ENCODE measurements at regions not wholly inside any gene's neighbourhood (a gene's known extent, or its start where the extent isn't known, plus 50 kb on each side); places are given as distances from the start of the nearest gene placed in this dataset.

GRCh38 chr2:156031121-156031520 lies 301.4 kb downstream of the NR4A2 start:
- H3K4me1 ChIP-seq (ENCODE audit: insufficient read depth): no peaks in the 10 kb centered on the region
- no peaks in the 10 kb centered on the region for H3K36me3 ChIP-seq
- DNase-seq: no peak
- H3K9me3 ChIP-seq: no peaks in the 10 kb centered on the region
- no peak overlapping the region for H3K4me3 ChIP-seq
- intact Hi-C loops (cut with DNase I): no loop called here
- no peaks in the 10 kb centered on the region for H3K27me3 ChIP-seq
- no peak for TF ChIP-seq CTCF (IDR thresholded peaks at IDR 0.05)
- no peak for TF ChIP-seq POLR2A (IDR thresholded peaks at IDR 0.05)
- no peak for TF ChIP-seq EP300 (IDR thresholded peaks at IDR 0.05)
- no peak overlapping the region for H3K27ac ChIP-seq
- 74 to 87% (median 79%) methylated on average over 3 of the region's 3 CpGs for WGBS, 3 donors

- DNase-seq: no peak
- Histone ChIP-seq H3K9me3 (no peaks in the 10 kb centered on the region), H3K36me3 (no peaks in the 10 kb centered on the region), H3K4me1 (ENCODE audit: insufficient read depth) (no peaks in the 10 kb centered on the region), H3K27me3 (no peaks in the 10 kb centered on the region), H3K4me3 (no peak overlapping the region), H3K27ac (no peak overlapping the region)
- TF ChIP-seq EP300 (IDR thresholded peaks at IDR 0.05): no peak
- no peak for TF ChIP-seq CTCF (IDR thresholded peaks at IDR 0.05)
- no peak for TF ChIP-seq POLR2A (IDR thresholded peaks at IDR 0.05)
- WGBS, 3 donors: 94 to 96% (median 96%) methylated on average over 2 of the region's 2 CpGs
- intact Hi-C loops (cut with DNase I): no loop called here
These were observed 309.2 kb downstream of the NR4A2 start for GRCh38 chr2:156023229-156023869.

- 64 to 67% (median 66%) methylated on average over 3 of the region's 3 CpGs for WGBS, 3 donors
- intact Hi-C loops (cut with DNase I): no loop called here
- TF ChIP-seq CTCF (IDR thresholded peaks at IDR 0.05): no peak
- TF ChIP-seq POLR2A (IDR thresholded peaks at IDR 0.05): no peak
- no peak for TF ChIP-seq EP300 (IDR thresholded peaks at IDR 0.05)
These were observed 311.1 kb downstream of the NR4A2 start for GRCh38 chr2:156021146-156022040.

DNA sequence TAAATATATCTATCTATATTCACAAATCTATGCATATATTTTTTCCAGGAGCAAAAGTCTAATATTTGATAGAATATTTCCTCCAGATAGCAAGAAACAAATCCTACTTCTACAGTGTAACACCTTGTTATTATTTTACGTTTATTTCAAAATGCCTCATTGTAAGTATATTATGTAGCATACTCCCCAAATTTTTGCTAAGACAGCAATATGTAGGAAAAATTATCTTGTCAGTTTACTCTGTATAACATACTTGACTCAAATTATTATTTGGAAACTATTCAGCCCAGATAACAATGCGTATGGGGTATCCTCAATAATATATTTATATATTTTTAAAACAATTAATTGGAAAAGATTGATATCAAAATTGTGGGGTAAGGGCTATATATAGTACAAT lies 313.2 kb downstream of the NR4A2 start:
- intact Hi-C loops (cut with DNase I): no loop called here
- no peaks in the 10 kb centered on the region for H3K36me3 ChIP-seq
- no peaks in the 10 kb centered on the region for H3K27me3 ChIP-seq
- DNase-seq: no peak
- H3K4me3 ChIP-seq: no peak overlapping the region
- no peaks in the 10 kb centered on the region for H3K9me3 ChIP-seq
- TF ChIP-seq CTCF (IDR thresholded peaks at IDR 0.05) (no peak), EP300 (IDR thresholded peaks at IDR 0.05) (no peak), POLR2A (IDR thresholded peaks at IDR 0.05) (no peak)
- H3K4me1 ChIP-seq (ENCODE audit: insufficient read depth): no peaks in the 10 kb centered on the region
- WGBS, 3 donors: 88 to 97% (median 94%) methylated on average over 2 of the region's 2 CpGs
- no peak overlapping the region for H3K27ac ChIP-seq

More at GRCh38 chr2:156021146-156022040, 311.1 kb downstream of the NR4A2 start:
- H3K36me3 ChIP-seq: no peaks in the 10 kb centered on the region
- DNase-seq: no peak
- no peaks in the 10 kb centered on the region for H3K4me1 ChIP-seq (ENCODE audit: insufficient read depth)
- no peaks in the 10 kb centered on the region for H3K9me3 ChIP-seq
- no peak overlapping the region for H3K4me3 ChIP-seq
- H3K27me3 ChIP-seq: no peaks in the 10 kb centered on the region
- H3K27ac ChIP-seq: no peak overlapping the region

Data from ovary (tissue), 7 donors.